HG03469 (cell line): ENCODE measurements at regions not wholly inside any gene's neighbourhood (a gene's known extent, or its start where the extent isn't known, plus 50 kb on each side); places are given as distances from the start of the nearest gene placed in this dataset.

Source experiments
- ATAC-seq: cut with Tn5 transposase; IDR thresholded peaks from one replicate; pipeline ENCODE4 v1.9.1; 2021; ENCODE audit warnings: mild to moderate bottlenecking, moderate library complexity, moderate number of reproducible peaks; ENCODE audit not compliant: unreplicated experiment

DNA sequence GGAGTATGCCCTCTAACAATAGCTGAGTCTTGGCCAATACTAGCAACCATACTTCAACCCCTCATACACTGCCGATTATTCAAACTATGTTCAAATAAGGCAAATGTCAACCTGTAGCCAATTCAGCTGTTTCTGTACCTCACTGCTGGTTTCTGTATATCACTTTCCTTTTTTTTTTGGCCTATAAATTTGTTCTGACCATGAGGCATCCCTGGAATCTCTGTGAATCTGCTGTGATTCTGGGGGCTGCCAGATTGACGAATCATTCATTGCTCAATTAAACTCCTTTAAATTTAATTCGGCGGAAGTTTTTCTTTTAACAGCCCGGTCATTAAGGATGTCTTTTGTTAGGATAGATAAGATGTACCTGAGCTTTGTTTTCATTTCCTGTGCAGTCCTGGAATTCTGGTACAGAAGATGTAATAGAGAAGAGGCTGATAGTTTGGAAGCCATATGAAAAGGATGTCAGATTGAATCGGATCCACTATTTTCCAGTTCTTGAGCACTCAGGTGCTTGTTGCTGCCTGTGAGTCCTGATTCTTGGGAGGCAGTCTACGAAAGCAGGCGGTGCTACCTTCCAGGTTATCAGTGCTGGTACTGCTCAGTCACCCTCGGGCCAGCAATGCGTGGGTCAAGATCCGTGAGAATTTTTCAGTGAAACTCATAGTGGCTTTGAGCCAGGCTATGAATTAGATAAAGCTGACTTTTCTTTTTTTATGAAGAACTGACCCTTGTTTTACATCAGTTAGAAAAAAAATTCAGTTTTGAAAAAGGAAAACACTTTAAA lies 106.2 kb upstream of the TUT7 start:
- ATAC-seq = no peak

DNA sequence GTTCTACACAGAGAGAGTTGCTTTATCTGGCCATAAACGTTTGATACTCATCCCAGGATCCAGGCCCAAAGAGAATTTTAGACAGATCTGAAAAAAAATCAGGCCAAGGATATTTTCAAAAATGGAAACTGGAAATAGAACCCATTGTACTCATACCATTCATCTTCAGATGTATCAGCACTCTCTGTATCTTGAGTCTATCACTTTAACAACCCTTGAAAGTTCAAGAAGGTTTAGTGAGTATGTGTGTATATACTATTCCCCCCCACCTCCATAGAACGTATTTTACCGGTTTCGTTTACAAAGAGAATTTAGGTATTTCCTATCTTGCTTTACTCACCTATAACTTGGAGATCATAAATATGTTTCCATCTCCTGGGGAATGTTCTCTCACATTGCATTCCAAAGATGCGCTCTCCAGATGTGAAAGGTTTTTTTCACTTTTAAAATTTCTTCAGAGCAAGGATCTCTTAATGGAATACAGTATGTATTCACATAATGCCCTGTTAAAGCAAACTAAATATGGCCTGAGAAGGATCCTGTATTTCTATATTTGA lies 105.5 kb upstream of the TUT7 start:
- ATAC-seq = no peak

DNA sequence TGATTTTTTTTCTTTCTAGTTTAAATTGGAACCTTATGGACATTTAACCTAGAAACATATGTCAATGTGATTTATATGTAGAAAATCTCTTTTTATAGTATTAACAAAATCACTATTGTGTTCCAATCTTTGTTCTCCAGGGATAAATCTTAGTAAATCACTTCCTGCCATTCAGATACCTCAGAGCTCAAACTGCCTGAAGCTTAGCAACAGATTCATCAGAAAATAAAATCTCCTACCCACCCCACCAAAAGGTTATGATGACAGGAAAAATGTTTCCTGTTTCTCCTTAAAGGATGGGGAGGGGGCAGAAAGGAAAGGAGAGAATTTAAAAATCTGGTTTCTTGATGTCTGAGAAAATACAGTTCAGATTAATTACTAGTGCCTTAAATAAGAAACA lies 105.0 kb upstream of the TUT7 start:
- no peak for ATAC-seq

DNA sequence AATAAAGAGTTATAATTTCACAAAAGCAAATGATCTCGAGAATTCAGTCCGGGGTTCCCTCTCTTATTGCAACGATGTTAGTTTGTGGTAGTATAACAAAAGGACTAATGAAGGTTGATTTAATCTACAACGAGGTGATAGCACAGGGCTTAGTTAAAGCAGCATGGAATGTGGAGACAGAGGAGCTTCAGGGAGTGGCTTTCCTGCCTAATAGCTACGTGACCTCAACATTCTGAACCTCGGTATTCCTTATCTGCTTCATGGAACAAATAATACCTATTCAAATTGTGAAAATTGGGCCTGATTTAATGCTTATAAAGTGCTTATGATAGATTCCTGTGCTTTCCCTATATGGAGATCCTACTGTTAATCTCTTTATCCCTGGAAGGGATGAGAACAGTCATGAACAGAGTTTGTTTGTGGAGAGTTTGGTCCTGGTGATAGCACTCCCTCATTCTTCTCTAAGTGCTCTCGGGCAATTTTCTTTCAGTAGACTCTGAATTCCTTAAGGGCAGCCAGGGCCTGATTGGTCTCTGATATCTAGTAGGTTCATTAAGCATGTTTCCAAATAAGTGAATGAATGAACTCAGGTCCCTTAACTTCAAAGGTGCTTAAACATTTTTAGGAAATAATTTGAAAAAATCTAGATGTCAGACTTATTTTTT lies 104.1 kb upstream of the TUT7 start:
- no peak for ATAC-seq

DNA sequence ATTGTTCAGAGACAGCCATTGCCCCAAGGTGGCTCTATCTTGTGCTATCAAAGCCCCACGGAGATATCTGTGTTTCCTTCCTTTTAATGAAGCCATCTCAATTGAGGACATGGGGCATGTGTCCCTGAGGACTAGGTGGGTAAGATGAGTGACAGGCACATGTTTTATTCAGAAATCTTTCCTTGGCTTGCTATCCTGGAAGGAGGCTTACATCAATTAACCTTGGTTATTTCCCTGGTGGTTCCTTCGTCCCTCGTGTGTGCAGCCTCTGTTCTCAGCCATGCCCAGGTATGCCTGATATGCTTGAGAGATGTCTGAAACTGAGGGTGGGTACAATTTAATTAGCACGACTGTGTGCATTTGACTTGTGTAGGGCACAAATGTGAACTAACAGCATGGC lies 102.2 kb upstream of the TUT7 start:
- no peak for ATAC-seq

DNA sequence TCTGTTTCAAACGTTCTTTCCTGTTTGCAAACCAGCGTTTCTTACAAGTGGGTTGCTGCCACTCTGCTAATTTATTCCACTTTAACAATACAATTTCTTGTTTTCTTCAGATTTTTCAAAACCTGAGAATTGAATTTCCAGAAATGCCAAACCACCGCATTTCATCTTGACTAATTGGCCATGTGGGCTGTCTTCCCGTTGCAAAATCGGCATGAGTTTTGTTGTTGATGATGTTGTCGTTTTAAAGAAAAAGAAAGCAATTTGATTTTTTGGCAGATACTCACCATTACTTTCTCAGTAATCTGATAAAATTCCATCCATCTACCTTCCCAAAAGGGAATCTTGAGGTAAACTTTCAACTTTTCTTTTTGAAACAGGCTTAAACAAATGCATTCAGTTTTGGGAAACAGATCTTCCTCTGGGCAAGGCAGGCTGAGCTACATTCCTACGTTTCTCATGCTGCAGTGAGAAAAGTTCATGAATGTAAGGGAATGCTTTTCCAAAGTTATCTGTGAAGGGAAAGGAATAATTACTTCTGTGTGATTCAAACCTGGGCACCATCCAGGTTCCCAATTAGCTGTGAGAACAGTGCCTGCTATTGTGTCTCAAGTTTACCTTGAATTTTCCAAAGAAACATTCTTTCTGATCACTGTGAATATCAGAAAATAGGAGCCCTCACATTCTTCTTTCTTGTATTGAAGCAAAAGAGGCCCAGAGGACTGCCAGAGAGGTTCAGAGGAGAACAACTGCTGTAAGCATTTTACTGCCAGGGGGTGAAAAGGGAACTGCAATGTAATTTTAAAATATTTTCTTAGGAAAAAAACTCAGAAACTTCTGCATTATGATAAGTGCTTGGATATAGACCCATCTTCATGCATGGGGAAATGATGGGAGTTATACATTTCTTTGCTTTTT lies 100.7 kb upstream of the TUT7 start:
- ATAC-seq = no peak

DNA sequence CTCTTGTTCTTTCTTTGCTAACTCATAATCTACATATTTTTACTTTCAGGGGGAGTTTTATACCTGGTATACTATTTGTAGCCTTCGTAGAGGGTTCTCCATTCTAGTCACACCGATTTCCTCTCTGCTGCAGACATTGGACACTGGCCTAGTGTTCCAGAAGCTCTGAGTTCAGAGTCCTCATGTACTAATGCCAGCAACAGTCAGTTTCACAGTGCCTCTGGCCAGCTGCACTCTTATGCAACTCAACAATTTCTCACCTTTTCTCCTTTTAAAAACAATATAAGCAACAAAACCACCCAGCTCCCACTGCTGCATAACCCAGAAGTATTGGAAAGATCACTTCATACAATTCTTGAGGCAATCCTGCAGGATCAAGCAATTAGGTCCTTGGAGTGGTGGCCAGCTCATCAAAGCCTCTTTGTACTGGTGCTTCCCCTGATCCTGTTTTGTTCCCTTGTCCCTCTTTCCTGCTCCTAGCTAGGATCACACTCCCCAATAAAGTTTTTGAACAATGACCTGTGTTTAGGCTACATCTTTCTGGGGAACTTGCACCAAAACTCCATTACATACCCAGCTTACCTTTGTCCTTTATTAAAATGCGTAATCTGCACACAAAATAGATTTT lies 98.1 kb upstream of the TUT7 start:
- no peak for ATAC-seq

DNA sequence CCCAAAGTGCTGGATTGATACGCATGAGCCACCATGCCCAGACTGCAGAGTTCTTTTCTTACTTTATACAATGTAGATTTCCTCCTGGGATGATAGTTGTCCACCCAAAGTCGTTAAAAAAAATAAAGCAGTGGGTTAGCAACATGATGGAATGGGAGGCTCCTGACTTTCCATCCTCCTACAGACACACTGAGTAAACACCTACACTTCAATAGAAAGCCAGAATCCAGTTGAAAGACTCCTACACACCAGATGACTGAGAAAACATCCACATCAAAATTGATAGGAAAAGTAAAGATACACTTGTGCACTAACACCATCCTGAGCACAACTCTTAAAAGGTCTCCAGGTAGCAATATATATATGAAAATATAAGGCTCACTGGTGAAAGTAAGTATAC lies 95.0 kb upstream of the TUT7 start:
- ATAC-seq = no peak

DNA sequence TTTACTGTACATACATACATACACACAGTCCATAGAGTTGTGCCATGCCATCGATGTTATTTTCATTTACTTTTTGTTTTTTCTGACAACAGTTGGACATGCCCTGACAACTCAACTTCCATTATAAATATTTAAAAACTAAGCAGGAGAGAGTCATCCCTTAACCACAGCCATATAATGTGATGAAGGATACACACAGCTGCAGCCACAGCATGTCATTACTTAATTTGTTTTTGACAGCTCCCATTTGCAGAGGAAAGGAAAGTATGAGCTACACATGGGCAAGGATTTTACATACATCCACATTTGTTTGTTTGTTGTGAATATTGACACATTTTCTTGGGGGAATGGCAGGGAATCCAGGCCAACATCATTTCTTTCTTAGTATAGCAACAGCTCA lies 91.5 kb upstream of the TUT7 start:
- no peak for ATAC-seq

DNA sequence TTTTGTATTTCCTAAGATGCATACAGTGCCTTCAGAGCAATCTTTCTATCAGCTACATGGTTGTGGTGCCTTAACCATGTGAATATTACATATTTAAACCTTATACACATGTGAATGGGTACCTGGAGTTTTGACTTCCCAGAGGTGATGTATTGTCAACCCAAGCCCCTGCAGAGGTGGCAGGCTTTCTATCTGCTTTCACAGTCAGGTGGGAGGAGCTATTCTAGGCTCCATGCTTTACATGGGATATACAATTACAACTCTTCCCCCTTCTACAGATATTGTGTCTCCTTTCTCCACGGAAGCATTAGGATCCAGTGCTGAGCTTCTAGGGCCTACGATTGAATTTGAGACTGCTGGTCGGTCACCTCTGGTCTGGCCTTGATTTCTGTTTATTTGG lies 89.8 kb upstream of the TUT7 start:
- no peak for ATAC-seq

DNA sequence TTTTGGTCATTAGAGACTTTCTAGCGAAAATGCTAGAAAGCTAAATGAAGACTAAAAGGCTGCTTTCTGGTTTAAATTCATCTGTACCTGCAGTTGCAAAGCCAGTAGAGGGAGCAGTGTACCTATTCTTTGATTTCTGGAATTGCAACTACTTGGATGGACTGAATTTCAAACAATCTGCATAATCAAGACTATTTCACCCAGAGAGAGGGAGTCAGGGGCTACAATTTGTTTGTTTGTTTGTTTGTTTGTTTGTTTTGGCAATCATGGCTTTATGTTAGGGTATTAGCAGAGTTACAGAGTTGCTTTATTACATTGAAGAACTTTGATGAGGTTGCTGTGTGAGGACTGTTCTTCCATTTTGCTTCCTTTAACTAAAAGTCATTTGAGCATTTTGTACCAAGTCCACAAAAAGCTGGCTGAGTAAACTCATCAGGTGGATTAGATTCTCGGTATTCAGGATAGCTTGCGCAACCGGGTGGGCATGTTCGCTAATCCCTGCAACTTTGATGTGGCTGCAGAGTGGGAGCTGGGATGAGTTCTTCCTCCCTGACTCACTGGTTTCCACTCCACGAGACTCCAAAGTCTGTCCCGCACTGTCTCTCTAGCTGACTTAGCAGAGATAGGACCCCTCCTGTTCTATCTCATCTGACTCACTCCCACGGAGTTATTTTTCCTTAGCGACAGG lies 80.0 kb upstream of the TUT7 start:
- ATAC-seq = no peak

DNA sequence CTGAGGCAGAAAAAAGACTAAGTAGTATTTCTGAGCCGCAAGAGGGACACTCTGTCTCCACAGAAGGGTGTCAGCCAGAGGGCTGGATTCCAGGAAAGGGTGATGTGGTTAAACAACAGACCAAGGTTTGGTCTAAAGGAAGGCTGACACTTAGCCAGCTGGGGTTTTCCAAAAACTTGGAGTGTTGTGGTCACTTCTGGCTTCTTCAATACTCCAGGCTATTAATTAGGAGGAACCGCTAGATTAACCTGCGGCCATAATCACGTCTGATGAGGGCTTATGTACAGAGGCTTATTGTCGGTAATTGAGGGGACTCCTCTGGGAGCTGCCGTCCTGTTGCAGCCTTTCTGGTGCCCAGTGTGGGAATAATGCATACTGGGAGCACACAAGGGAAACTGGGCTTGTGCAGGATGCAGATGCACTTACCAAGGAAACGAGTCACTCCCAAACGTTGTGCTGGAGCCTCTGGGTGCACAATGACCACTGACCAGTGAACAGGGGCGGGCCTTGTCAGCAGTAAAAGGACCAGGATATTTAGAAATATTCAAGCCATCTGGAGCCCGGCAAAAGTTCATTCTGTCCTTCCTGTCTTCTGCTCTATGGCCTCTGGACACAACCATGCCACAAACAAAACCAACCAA lies 70.2 kb upstream of the TUT7 start:
- no peak for ATAC-seq

DNA sequence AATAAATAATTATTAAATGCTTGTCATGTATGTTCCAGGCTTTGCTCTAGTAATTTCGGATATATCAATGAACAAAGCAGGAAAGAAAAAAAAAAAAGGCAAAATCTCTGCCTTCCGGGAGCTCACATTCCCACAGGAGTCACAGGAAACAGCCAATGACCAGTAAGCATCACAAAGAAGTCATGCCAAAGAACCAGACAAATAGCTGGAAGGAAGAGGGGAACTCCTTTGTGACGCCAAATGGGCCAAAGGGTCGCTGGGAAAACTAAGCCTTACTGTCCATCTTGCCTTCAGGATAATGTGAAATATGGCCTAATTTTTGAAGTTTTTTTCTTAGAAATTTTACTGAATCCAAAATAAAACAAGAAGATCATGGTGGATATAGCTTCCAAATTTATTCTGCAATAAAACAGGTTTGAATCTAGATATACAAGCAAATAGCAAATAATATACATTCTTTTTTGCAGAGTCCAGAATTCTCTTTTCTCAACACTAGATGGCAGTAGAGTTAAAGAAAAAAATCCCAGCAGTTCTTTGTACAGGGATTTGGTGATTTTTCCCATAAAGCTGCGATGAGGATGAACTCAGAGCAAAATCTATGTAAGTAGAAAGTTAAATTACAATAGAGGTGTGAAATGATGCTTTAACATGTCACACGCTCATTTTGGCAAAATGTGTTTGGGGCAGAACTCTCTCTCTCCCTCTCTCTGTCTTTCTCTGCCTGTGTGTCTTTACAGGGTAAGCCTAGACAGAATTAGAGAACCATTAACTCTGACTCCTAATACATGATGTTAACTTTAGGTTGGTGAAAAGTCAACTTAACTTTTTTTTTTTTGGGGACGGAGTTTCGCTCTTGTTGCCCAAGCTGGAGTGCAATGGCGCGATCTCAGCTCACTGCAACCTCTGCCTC lies 60.0 kb upstream of the TUT7 start:
- no peak for ATAC-seq

DNA sequence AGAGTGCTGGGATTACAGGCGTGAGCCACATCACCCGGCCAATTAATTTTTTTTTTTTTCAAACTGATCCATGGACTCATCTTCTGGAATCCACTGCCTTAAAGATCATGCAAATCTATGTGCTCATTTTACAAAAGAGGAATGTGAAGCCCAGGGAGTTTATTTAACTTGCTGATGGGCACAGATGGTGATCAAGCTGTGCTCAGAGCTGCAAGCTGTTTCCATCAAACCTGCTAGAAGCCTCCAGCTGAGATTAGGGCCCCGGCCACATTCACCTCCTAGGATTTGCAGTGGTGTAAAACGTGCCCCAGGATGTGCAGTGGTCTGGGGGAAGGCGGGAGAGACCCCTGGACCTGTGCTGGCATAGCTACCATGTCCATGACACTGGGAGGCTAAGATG lies 56.1 kb upstream of the TUT7 start:
- no peak for ATAC-seq

DNA sequence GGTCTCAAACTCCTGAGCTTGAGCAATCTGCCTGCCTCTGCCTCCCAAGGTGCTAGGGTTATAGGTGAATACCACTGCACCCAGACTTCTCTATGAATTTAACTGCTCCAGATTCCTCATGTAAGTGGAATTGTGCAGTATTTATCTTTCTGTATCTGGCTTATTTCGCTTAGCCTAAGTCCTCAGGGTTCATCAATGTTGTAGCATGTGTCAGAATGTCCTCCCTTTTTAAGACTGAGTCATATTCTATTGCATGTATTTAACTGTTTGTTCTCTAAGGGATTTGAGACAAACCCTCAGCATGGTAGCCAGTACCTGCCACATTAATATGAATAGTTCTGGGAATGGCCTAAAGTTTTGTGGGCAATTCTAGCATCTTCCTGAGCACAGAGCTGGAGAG lies 53.9 kb upstream of the TUT7 start:
- ATAC-seq = no peak

DNA sequence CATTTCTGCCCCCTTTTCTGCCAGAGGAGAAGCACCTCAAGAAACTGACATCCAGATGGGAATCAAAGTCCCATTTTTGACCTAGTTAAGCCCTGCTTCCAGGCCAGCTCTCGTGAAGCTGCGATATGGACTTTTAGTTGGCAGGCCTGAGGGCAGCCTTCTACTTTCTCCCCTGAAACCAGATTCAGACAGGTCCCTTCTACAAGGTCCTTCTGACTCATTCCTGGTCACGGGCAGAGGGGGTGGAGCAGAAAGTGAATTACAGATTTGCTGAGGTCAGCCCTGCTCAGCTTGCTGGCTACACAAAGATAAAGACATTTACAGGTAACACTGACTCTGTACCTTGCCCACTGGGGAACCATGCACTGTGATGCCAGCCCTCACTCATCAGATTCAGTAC lies 52.8 kb upstream of the TUT7 start:
- no peak for ATAC-seq

DNA sequence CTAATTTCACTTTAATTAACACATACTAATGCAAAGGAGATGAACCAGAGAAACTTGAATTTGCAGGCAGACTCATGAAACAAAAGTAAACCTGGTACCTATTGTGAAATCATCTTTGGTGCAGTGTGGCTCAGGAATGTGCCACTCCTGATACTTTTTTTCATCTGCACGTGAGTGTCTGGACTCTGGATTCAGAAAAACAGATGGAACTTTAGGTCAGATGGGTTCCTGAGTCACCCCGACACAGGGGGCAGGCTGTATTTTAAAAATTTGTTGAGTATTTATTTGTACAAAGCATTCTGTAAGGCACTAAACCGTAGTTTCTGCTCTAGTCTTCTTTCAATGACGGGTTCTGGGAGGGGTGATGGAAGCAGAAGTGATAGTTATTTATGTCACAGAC lies 52.2 kb upstream of the TUT7 start:
- no peak for ATAC-seq

DNA sequence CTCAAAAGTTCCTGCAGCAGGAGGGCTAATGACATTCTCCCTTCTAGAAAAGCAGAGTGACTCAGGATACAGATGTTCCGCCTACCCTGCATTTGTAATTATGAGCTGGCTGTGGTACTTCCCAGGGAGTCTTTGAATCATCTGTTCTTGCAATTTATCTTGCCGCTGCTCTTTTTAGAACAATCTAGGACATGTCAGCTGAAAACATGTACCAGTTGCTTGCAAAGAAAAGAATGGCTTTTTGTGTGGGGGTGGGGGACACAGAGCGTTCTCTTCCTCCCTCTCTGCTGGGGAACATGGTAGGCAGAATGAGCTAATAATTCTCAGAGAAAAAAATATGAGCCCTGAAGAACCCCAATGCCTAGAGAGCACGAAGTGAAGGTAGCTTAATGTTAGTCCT lies 51.7 kb upstream of the TUT7 start:
- ATAC-seq = no peak

DNA sequence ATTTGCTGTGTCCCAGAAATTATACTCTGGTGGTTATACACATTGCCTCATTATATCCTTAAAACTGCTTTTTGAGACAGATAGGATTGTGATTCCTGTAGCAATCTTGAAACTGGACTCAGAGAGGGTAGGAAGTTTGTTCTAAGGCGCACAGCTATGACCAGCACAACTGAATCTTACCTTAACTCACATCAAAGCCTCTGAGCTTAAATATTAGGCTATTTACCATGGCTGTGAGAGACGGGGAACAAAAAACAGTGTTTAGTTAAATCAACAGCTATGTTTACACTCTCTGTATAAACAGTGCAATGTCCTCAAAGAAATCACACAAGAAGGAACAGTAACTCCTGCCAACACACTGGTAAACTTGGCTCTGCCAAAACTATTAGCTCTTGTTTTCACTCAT lies 50.9 kb upstream of the TUT7 start:
- no peak for ATAC-seq
